Stimulated activated CD4-positive, alpha-beta T cell treated with anti-CD3 and anti-CD28 coated beads, Interleukin-12 subunit alpha, Interleukin-12 subunit beta, amount 100 ng/mL, for 24 hours (primary cell): ENCODE measurements at regions not wholly inside any gene's neighbourhood (a gene's known extent, or its start where the extent isn't known, plus 50 kb on each side); places are given as distances from the start of the nearest gene placed in this dataset.
"Not testable (repeated sequence)": the region's sequence is repeated elsewhere in the genome, so short reads cannot be mapped to it uniquely, and the experiment has no call there.

Experiments
- DNase-seq, 2 experiments: peaks; one replicate each; pipeline ENCODE4 v3.0.0-alpha.2; 2020; ENCODE audit warnings: low read depth in 2 of 2

DNA sequence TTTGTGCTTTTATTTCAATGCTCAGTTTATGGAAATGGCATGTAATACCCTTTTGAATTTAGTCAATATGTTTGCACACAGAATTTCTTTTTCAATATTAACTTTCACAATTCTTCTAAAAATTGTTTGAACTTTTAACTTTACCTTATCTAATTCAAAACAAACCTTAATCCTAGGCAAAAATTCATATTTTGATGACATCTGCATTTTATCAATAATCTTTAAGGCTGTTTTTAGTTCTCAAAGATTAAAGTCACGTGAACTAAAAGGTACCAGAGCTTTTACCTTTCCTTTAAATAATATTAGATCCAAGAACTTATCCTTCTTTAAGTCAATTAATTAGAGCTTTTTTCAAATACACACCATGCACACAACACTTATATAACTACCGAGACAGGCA is 218.9 kb upstream of the NCAM2 start:
- DNase-seq = no peak

DNA sequence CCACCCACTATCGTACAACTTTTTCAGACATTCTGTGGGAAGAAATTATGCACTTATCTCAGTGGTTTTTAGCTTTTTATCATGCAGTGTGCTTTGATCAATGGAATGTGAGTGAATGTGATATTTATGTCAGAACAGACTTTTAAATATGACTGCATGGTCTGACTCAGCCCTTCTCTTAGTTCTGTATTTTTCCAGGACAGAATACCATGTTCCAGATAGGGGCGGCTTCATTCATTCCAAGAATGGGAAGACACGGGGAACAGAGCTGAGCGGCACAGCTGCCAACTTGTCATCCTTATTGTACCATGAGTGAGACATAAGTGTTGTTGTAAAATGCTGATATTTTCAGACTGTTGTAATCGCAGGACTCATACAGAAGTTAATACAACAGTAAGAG is 214.6 kb upstream of the NCAM2 start:
- no peak for DNase-seq

DNA sequence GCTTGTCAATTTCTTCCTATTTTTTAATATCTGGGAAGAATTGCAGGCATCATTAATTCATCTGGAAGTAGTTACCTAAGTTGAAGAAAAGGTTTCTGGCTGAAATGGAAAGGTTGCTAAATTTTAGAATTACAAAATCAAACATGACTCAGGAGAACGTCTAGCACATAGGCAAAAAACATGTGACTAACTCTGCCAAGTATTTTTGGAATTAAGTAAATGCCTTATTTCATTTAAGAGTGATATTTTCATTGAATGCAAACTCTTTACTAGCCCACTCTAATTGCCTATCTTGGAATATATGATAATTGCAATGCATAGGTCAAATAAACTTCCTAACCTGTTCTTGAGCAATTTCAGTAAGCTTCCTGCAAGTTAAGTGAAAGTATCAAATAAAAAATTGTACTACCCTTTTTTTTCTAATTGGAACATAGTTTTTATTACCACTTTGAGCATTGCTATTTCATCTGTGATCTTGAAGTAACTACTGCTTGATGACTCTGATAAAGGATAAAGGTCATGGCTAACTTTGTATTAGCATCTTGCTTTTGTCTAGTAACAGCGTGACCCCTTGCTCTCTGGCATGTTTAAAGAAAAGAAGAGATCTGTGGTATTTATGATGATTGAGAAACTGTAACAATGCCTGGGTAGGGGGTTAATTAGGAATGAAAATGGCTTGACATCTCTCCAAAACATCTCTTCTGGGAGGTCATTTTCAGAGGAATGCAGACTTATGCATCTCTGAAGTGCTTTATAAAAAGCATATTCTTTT is 208.3 kb upstream of the NCAM2 start:
- DNase-seq = no peak

DNA sequence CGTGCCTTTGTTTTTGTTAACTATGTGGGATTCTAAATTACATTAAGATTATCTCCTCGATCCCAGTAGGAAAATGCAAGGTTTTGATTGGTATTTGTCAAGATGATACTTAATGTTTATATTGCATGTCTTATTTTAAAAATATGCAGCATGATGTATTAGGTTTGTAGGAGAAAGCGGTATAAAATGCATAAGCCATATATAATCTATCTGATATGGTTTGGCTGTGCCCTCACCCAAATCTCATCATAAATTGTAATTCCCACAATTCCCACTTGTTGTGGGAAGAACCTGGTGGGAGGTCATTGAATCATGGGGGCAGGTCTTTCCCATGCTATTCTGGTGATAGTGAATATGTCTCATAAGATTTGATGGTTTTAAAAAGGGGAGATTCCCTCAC is 198.1 kb upstream of the NCAM2 start:
- DNase-seq = no peak

DNA sequence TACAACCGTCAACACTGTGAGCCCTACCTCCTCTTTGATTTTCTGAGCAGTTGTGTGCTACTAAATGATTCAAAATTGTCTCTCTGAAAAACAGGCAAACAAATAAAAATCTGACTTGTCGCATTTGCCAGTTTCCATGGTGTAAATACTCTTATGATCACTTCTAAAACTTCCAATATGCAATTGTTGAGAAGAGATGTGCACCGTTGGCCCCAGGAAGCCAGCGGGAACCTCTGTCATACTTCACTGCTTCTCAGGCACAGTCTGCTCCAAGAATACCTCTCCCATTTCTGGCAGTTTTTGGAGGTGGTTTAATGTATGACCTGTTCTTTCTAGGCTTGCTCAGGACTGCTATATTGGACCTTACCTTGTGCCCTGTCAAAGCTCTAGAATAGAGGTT is 196.0 kb upstream of the NCAM2 start:
- no peak for DNase-seq

DNA sequence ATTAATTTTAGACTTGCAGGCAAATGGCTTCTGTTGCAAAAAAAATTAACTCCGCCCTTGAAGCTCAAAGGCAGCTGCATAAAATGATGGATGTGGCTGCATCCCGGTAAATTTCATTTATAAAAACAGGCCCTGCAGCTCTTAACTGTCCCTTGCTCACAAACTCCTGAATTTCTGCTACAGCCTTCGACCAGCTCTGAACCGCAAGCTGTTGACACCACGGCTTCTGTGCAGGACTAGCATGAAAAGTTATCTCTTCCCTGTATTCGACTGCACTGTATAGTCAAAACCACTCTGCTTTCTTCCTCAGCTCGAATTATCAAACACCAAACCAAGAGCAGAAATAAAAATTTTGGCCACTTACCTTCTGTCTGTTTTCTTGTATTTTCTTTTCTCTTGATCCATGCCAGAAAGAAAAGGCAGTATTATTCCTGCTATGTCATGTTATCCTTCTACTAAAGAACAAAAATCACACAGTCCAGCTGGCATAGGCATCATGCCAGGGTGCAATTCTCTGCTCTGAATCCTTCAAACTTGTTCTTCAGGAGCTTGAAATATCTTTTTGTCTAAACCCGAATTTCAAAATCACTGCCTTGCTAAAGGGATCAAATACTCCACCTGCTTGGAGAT is 195.5 kb upstream of the NCAM2 start:
- DNase-seq = no peak

DNA sequence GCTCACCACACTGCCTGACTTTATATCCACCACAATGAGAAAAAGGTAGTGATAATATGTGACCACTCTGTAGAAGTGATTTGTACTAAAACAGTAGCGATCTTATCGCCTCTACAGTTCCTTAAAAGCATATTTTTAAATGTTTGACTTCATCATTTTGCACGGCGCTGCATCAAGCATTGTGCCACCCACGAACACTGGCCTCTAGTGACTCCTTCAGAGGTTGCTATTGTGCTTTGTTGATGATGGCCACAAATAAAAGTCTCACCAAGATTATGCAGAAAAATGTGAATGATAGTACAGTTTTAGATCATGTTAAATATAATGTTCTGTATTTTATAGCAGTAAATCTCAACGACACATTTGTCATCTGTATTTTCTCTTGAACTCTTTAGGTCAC is 186.5 kb upstream of the NCAM2 start:
- DNase-seq = no peak

DNA sequence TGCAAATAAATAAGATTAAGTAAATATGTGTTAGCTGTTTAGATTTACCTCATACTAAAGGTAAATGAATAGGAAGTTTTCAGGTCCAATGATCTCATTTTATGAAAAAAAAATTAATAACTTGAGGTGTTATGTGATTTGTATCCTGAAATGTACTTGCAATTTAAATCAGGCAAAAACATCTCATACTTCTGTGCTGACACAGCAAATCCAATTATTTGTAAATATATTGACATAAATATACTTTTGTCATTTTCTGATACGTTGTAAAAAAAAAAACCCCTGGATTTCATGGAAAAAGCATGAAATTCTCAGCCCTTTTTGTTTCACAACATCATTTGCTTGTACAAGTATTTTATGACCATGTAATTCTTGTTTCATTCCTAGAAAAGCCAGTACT is 184.1 kb upstream of the NCAM2 start:
- no peak for DNase-seq

DNA sequence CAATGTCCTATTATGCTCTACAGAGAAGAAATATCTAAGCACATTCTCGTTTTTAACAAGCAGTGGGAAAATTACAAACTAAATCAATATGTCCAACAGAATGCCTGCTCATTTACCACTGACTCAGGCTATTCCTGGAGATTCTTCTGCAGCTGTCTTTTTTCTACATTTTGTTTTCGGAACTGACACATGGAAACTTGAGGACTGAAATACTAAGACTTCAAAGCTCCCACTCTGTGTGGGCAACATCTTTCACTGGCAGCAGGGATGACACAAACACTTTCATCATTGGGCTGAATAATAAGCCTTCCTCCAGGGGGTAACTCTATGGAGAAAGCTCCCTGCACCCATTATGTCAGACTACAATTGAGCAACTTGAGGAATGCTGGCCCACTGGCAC is 175.5 kb upstream of the NCAM2 start:
- DNase-seq = no peak

DNA sequence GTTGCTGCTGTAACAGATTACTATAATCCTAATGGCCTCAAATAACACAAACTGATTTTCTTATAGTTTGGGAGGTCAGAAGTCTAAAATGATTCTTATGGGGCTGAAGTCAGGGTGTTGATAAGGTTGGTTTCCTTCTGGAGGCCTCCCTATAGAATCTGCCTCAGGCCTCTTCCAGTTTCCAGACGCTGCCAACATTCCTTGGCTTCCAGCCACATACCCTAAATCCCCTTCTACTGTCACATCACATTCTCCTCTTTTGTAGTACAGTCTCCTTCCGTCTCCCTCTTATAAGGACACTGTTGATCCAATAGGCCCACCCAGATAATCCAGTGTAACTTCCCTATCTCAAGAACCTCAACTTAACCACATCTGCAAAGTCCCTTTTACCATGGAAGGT is 145.3 kb upstream of the NCAM2 start:
- no peak for DNase-seq

DNA sequence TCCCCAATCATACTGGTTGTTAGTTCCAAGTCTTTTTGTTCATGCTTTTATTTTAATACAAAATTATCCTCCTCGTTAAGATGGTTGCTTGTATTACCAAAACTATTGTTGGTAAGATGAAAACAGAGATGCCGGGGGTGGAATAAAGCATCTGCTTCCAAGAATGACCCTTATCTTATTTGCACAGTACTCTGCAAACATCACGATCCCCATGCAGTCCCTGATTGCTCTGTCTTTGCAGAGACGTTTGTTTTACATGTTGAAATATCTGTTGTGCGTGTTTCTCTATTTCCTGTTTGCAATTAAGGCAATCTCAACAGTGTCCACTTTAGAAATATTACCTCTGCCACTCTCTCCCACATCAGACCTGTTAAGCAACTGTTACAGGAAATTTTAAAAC is 141.3 kb upstream of the NCAM2 start:
- no peak for DNase-seq

DNA sequence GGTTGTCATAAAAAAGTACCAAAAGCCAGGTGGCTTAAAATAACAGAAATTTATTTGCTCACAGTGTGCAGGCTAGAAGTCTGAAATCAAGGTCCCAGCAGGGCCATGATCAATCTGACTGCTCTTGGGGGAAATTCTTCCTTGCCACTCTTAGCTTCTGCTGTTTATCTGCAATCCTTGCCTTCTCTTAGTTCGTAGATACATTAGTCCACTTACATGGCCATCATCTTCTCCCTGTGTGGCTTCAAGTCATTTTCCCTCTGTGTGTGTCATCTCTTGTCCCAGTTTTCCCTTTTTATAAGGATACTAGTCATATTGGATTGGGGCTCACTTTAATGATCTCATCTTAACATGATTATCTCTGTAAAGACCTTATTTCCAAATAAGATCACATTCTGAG is 124.0 kb upstream of the NCAM2 start:
- DNase-seq = no peak

DNA sequence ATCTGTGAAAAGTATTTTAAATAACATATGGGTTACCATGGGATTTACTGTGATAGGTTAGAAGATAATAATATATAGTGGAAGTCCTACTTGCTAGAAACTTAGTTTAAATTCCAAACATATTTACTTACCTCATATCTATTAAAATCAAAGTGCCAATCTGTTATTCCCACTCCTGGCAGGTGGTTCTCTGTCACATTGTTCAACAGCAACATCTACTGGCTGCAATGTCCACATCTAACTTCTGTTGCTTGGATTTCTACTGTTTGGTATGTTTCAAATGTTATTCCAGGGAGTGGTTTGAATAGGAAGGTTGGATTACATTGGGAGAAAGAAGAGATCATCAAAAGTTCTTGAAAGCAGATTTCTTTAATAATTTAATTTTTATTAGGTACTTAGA is 122.5 kb upstream of the NCAM2 start:
- no peak for DNase-seq

DNA sequence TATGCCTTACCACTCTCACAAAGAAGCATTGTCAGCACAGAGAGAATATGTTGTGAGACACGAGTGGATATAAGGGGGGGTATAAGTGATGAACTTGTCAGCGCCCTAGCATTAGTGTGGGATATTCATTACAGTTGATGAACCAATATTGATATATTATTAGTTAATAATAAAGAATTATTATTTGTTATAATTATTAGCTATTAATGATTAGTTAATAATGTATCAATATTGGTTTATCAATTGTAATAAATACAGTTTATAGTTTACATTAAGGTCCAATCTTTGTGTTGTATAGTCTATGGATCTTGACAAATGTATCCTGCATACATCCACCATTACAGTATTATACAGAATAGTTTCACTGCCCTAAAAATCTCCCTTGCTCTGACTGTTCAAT is 120.2 kb upstream of the NCAM2 start:
- DNase-seq = no peak

DNA sequence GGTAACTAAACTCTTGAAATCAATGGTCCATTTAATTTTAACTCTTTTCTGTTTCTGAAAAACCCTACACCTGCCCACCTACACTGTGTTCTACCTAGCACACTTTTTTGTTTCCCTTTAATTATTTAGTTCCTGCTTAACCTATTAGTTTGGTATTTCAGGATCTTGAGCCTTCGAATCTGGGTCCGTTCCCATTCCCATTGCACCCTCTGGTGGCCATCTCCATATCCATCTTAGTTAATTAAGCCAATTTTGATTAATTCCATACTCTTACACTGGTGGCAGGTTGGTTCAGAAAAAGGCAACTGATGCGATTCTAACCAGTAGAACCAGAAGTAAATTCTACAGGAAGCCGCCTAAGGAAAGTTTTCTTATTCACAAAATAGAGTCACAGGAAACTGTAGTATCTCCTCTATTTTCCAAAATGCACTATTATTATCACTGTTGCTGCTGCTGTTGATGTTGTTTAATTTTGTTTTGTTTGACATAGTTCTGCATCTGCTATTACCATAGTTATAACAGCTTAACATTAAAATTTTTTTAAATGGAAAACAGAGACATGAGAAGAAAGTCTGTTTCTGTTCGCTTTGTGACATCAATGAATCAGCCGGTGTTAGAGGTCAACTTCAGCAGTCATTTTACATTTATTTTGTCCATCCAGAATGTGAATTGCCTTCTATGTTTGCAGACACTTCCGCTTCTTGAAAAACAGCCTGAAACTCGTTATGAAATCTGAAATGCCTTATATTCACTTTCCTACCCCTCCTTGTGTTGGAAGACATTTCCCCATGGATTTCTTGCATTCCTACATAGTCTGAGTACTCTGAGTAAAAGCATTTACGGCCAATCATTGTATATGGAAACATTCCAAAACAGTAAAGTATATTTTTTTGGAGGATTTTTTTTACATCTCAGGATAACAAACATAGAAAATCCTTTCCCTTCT is 115.5 kb upstream of the NCAM2 start:
- peak in 1 of 2 experiments; percentile 3 for DNase-seq

DNA sequence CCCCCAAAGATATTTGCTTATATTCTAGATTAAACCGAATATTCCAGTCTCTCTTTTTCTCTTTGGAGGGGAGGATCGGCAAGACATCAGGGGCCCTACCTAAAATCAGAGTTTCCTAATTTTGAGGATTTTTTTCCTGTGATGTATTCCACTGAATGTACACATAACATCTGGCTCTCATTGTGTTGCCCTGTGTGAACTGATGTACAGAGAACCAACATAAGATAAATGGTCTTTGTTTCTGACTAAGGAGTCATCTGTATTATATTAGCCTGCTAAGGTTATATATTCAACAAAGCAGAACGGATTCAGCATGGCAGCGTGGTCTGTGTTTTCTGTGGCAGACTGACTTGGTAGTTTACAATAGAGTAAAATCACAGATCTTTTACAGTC is 114.8 kb upstream of the NCAM2 start:
- no peak for DNase-seq

DNA sequence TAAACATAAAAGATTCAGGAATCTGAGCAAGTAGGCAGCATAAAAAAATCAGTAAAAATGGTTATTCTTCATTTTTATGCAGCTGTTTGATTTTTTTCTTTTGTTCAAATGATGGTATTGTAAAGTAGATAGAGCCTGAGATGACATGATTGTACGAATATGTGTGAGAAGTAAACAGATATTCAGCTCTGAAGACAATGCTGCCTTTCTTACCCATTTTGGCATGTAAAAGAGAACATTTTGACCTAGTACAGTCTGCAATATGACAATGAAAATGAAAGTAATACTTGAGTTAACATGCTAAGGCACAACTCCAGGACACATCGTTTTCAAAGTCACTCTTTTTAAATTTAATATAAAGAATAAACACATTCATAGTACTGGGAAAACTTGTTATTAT is 95.7 kb upstream of the NCAM2 start:
- DNase-seq = no peak

DNA sequence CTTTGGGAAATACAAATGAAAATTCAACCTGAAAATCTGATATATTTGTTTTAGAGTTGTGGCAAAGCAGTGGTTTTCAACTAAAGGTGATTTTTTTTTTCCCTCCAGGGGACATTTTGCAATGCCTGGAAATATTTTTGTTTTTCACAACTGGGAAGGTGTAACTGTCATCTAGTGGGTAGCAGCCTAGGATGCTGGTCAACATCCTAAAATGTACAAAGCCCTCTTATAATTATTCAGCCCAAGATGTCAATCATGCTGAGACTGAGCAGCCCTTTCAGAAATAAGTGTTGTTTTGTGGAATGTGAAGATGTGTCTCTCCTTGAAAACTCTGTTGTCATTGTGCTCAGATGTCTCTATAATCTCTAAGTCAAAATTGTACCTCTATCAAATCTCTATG is 95.2 kb upstream of the NCAM2 start:
- DNase-seq = no peak

DNA sequence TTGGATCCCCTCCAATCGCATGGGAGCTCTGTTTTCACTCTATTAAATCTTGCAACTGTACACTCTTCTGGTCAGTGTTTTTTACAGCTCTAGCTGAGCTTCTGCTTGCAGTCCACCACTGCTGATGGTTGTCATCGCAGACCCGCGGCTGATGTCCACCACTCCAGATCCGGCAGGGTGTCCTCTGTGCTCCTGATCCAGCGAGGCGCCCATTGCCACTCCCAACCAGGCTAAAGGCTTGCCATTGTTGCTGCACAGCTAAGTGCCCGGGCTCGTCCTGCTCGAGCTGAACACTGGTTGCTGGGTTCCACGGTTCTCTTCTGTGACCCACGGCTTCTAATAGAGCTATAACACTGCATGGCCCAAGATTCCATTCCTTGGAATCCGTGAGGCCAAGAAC is 70.7 kb upstream of the NCAM2 start:
- not testable (repeated sequence) for DNase-seq

DNA sequence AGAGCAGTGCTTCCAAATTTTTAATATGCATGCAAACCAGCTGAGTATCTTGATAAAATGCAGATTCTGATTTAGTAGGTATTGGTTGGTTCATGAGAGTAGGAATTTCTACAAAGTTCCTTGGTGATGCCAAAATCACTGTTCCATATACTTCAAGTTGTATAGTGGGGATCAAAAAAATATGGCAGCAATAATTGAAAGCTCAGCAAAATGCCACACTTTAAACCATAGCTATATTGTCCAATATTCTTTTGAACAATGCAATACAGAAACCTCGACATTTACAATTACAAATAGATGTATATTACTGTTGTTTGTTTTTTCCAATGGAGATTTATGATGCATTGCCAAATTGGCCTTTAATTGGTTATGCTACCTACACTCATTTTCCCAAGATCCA is 55.7 kb upstream of the NCAM2 start:
- DNase-seq = no peak

DNA sequence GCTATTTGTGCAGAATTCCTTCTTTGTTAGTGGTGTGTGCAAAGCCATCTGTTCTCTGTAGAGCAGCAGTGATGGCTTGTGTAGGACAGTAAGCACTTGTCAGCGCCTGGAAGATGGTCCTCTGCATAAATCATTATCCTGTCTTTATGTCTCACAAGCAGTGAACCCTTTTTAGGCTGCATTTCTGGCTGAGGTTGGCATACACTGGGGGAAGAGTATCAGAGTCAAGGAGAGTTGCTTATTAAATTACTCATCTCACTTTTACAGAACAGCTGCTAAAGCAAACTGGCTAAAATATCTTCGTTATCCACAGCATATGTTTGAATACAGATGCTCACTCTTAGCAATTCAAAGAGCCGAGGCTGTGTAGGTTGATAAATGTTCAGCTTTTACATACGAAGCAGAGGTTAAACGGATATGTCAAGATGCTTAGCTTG is 54.6 kb upstream of the NCAM2 start:
- DNase-seq = no peak

DNA sequence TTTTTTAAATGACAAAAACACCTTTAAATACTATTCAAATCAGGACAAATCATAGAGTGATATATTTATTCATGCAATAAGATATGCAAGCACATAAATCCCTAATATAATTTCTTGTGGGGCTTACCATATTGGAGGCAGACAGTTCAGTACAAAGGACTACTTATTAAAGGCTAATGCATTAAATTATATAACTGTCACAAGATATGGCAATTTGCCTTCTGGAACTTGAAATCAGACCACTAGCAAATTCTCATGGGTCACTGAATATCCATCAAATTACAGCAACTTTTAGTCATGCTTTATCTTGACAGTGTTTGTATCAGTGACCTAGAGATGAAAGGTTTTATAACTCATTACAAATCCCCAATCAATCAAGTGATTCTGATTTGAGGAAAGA is 54.1 kb upstream of the NCAM2 start:
- DNase-seq = no peak

DNA sequence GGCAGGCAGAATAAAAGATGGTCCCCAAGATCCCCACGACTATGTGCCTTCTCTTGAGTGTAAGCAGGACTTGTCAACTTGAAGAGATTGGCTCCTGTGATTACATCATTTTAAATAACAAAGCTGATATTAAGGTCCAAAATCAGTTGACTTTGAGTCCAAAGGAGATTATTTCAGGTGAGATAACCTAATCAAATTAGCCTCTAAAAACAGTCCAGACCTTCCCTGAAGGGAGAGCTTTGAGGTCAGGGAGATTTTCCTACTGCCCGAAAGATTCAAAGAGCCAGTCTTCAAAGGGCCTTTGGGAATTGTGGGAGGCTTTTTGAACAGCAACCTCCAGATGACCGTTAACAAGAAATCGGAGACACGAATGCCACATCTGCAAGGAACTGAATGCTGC is 51.5 kb upstream of the NCAM2 start:
- DNase-seq = no peak
